Heart right ventricle (tissue), 16 donors: ENCODE measurements at regions not wholly inside any gene's neighbourhood (a gene's known extent, or its start where the extent isn't known, plus 50 kb on each side); places are given as distances from the start of the nearest gene placed in this dataset.

Experiments used
- ATAC-seq, 8 donors: fragments of 200-7000 bp; cut with Tn5 transposase; one replicate each; pipeline ENCODE4 v1.9.1; 2020; ENCODE audit warnings: mild to moderate bottlenecking in 8 of 8, moderate library complexity in 8 of 8, moderate number of reproducible peaks in 1 of 8
- DNase-seq, 2 donors: peaks; one replicate each; pipeline ENCODE4 v3.0.0-alpha.2; 2020
- H3K27ac ChIP-seq, 10 donors: fragments of 200-600 bp; sonication (generic) in 2 of 10; one replicate each; pipeline versions ENCODE4 v1.5.0 to v1.8.0; 2020 to 2022; ENCODE audit warnings: mild to moderate bottlenecking in 3 of 10
- H3K27me3 ChIP-seq, 7 donors: fragments of 200-600 bp; one replicate each; pipeline ENCODE4 v1.8.0; 2021 to 2022; ENCODE audit warnings: mild to moderate bottlenecking in 2 of 7
- H3K36me3 ChIP-seq, 9 donors: fragments of 200-600 bp; sonication (generic) in 1 of 9; one replicate each; pipeline versions ENCODE4 v1.5.0 to v1.8.0; 2020 to 2022; ENCODE audit warnings: mild to moderate bottlenecking in 2 of 9
- H3K4me1 ChIP-seq, 9 donors: fragments of 200-600 bp; sonication (generic) in 1 of 9; one replicate each; pipeline versions ENCODE4 v1.5.0 to v1.8.0; 2020 to 2022; ENCODE audit warnings: mild to moderate bottlenecking in 4 of 9
- H3K4me3 ChIP-seq, 10 donors: fragments of 200-600 bp; sonication (generic) in 2 of 10; one replicate each; pipeline versions ENCODE4 v1.5.0 to v1.8.0; 2020 to 2022; ENCODE audit warnings: mild to moderate bottlenecking in 7 of 10, moderate library complexity in 2 of 10
- H3K9me3 ChIP-seq, 11 donors: fragments of 200-600 bp in 10 of 11; sonication (generic) in 2 of 11; one replicate each; pipeline versions ENCODE4 v1.5.0 to v1.8.0; 2013 to 2022; ENCODE audit warnings: mild to moderate bottlenecking in 2 of 11, control low read depth in 1 of 11, moderate library complexity in 1 of 11
- WGBS, 2 donors: extraction: QIAGEN DNeasy Blood & Tissue Kit; methylation state at CpG; one replicate each; pipeline ENCODE4 v1.1.7; 2013; ENCODE audit warnings: inconsistent platforms in 1 of 2; 5-methylcytosine and 5-hydroxymethylcytosine counted together
- intact Hi-C, 10 donors: fragments of 100-400 bp; cut with DNase I; formaldehyde crosslinking; loops; one replicate each; pipeline versions ENCODE4 v1.11.1 to v1.14.2; 2022
- TF ChIP-seq, protein P1 (sequence below), 9 donors: fragments of 200-600 bp; sonication (generic) in 2 of 9; IDR thresholded peaks; one replicate each; pipeline versions ENCODE4 v1.5.0 to v1.8.0; 2021 to 2022; ENCODE audit warnings: antibody characterized with exemption in 9 of 9, mild to moderate bottlenecking in 5 of 9, moderate library complexity in 1 of 9
- donor health status: Arrhythmogenic right ventricular cardiomyopathy.
- donor health status: ischemic (EF 13 %, LVEDD 7.1; RV severe dilation, severe dysfunction).
- donor health status: healthy with polysubstance abuse.
- donor health status: DM: no; HTN: yes; CAD: no.
- donor health status: DM: no; HTN: no; CAD: no.
- donor health status: ischemic (EF 25% LVEDD 6.9; RV normal size, moderate dysfunction).
- donor health status: ischemic (EF 25% LVEDD 5.7; RV mildly dilated, moderate dysfunction).
- donor health status: healthy.
- donor health status: DM: yes; HTN: yes; CAD: no.
- donor health status: Ischemic cardiomyopathy.
- donor health status: ischemic (EF 35%, LVEDD 5.7; RV mildly dilated, moderate dysfunction).
- donor health status: nonischemic (EF 11% LVEDD 7.7; RV severe dilation, severe dysfunction).
- donor health status: DM: yes; HTN: yes; CAD: no.
- donor health status: PGD.
- donor health status: ischemic (EF 29% LVEDD 5.4; RV normal size, mild dysfunction).
- donor health status: nonischemic (EF 23%, LVEDD 6.1; RV moderate dilation, normal function).

DNA sequence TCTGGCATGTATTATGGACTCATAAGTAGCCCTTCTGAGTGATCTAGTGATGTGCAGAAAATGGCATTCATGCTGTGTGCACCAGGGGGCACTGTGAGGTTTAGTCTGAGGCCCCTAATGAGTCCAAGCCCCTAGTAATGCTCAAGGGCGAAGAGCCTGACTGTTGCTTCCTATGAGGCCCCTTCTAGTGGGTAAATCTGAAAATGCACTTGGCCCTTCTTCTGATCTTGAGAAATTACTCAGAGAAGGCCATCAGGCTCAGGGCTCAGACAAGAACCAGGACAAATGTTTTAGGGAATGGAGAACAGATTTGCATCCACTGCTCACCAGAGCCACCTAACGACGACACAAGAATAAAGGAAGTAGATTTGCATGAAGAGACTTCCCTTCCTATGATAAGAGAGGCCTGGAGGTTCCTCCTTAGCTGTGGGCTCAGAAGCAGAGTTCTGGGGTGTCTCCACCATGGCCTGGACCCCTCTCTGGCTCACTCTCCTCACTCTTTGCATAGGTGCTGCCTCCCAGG, 75.8 kb downstream of the GGTLC2 start:
- TF ChIP-seq, protein P1, sequence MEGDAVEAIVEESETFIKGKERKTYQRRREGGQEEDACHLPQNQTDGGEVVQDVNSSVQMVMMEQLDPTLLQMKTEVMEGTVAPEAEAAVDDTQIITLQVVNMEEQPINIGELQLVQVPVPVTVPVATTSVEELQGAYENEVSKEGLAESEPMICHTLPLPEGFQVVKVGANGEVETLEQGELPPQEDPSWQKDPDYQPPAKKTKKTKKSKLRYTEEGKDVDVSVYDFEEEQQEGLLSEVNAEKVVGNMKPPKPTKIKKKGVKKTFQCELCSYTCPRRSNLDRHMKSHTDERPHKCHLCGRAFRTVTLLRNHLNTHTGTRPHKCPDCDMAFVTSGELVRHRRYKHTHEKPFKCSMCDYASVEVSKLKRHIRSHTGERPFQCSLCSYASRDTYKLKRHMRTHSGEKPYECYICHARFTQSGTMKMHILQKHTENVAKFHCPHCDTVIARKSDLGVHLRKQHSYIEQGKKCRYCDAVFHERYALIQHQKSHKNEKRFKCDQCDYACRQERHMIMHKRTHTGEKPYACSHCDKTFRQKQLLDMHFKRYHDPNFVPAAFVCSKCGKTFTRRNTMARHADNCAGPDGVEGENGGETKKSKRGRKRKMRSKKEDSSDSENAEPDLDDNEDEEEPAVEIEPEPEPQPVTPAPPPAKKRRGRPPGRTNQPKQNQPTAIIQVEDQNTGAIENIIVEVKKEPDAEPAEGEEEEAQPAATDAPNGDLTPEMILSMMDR (IDR thresholded peaks at IDR 0.05), result peak in 7 of 9 donors; percentile 14 to 67 (median 36)
- intact Hi-C loops, result no loop called here
- DNase-seq (no peak), ATAC-seq (peak in 7 of 8 donors; percentile 23 to 62 (median 49))
- Histone ChIP-seq H3K27me3 (peaks cover 0 to 48% (median 15%) of the 10 kb centered on the region in 7 donors), H3K4me1 (peaks cover 0 to 25% (median 0%) of the 10 kb centered on the region in 9 donors), H3K9me3 (no peaks in the 10 kb centered on the region), H3K4me3 (no peak overlapping the region), H3K27ac (peak overlapping the region in 1 of 10 donors; percentile 85), H3K36me3 (no peaks in the 10 kb centered on the region)
- 21 to 25% methylated on average over 3 of the region's 3 CpGs for WGBS, 2 donors

DNA sequence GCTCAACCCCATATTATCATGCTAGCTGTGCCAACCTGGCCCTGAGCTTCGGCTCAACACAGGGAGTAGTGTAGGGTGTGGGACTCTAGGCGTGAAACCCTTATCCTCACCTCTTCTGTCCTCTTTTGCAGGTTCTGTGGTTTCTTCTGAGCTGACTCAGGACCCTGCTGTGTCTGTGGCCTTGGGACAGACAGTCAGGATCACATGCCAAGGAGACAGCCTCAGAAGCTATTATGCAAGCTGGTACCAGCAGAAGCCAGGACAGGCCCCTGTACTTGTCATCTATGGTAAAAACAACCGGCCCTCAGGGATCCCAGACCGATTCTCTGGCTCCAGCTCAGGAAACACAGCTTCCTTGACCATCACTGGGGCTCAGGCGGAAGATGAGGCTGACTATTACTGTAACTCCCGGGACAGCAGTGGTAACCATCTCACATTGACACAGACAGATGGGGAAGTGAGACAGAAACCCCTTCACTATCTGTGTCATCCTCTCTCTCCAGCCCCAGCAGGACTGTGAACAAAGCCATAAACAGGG, 76.4 kb downstream of the GGTLC2 start:
- no peaks in the 10 kb centered on the region for H3K36me3 ChIP-seq
- peaks cover 0 to 44% (median 15%) of the 10 kb centered on the region in 7 donors for H3K27me3 ChIP-seq
- no peaks in the 10 kb centered on the region for H3K9me3 ChIP-seq
- no peak for DNase-seq
- H3K4me1 ChIP-seq, result peaks cover 0 to 20% (median 0%) of the 10 kb centered on the region in 9 donors
- peak overlapping the region in 1 of 10 donors; percentile 85 for H3K27ac ChIP-seq
- no peak overlapping the region for H3K4me3 ChIP-seq
- TF ChIP-seq, protein P1 (IDR thresholded peaks at IDR 0.05), result no peak
- ATAC-seq, result peak in 5 of 8 donors; percentile 41 to 70 (median 54)
- intact Hi-C loops, result no loop called here
- WGBS, 2 donors, result 65 to 74% methylated on average over 6 of the region's 6 CpGs

DNA sequence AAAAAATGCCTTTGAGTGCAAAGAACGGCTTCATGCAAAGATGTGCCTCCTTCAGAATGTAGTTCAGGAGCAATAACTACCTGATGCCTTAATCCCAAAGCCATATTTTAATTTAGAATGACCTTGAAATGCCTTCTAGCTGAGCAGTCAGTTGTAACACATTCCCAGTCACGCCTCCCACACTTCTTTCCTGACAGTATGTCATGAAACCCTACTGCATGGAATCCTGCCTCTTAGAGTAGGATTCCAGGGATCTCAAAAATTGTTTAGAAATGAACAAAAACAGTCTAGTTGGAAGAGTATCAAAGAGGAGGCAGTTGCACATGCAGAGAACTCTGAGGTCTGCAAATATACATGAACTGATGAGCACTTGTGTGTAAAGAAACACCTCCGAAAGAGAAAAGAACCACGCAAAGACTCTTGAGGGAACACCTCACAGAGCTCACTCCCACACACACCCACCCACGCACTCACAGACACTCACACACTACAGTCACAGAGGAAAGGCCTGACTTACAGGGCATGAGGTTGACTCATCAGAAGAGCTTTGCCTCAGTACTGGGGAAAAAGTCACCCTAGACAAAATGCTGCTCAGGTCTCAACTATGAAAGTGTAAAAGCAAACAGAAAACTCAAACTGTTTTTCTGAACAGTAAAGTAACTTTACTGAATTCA, 77.4 kb downstream of the GGTLC2 start:
- H3K4me1 ChIP-seq, result peaks cover 0 to 20% (median 0%) of the 10 kb centered on the region in 9 donors
- no peaks in the 10 kb centered on the region for H3K9me3 ChIP-seq
- peak in 1 of 8 donors; percentile 44 for ATAC-seq
- TF ChIP-seq, protein P1 (IDR thresholded peaks at IDR 0.05), result no peak
- H3K27me3 ChIP-seq, result peaks cover 0 to 44% (median 15%) of the 10 kb centered on the region in 7 donors
- intact Hi-C loops, result no loop called here
- no peaks in the 10 kb centered on the region for H3K36me3 ChIP-seq
- no peak for DNase-seq
- no peak overlapping the region for H3K4me3 ChIP-seq
- peak overlapping the region in 1 of 10 donors; percentile 85 for H3K27ac ChIP-seq
- WGBS, 2 donors, result 72 to 73% methylated on average over 5 of the region's 5 CpGs

DNA sequence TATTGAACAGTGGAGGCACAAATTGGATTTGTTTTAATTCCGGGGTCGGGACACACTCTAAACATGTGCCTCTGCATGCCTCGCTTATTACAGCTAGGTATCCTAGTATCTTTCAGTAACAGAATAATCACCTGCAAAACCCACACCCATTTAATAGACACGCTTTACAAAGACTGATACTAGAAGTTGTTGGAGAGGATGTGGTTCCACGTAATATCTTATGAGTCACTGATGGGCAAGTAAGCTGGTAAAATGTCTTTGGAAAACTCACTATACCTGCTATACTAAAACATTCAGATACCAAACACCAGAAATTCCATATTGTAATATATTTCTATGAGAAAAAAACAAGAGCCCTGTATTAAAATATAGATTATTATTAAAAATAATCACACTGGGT, 84.0 kb downstream of the GGTLC2 start:
- peaks cover 0 to 4% (median 0%) of the 10 kb centered on the region in 9 donors for H3K4me1 ChIP-seq
- ATAC-seq (no peak), DNase-seq (no peak)
- no peak overlapping the region for H3K27ac ChIP-seq
- TF ChIP-seq, protein P1 (IDR thresholded peaks at IDR 0.05), result no peak
- intact Hi-C loops, result no loop called here
- no peak overlapping the region for H3K4me3 ChIP-seq
- 84 to 87% methylated on average over 5 of the region's 5 CpGs for WGBS, 2 donors
- H3K36me3 ChIP-seq, result no peaks in the 10 kb centered on the region
- H3K27me3 ChIP-seq, result peaks cover 0 to 34% (median 23%) of the 10 kb centered on the region in 7 donors
- peaks cover 0 to 3% (median 0%) of the 10 kb centered on the region in 11 donors for H3K9me3 ChIP-seq
